ENCODE measurements at regions not wholly inside any gene's neighbourhood (a gene's known extent, or its start where the extent isn't known, plus 50 kb on each side); places are given as distances from the start of the nearest gene placed in this dataset.
"Not testable (repeated sequence)": the region's sequence is repeated elsewhere in the genome, so short reads cannot be mapped to it uniquely, and the experiment has no call there.

DNA sequence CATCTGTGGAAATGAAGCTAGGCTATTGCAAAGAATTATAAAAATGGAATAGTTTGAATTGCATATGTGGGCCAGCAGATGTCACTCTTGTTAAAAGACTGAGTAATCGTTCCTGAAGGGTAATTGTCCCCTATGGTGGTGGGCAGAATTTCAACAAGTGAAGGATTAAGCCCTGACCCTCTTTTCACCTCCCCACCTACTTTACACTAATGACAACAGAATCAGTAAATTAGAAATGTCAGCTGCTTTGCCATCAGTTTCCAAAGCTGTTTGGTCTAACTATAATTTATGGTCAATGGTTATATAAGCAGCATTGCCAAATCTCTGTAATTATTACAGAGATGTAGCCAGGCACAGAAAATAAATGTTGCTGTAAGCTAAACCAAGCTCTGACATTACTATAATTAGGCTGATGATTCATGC is 898.6 kb downstream of the AMY1C start:
- H3K27ac ChIP-seq = no peak overlapping the region
- TF ChIP-seq, protein P1, sequence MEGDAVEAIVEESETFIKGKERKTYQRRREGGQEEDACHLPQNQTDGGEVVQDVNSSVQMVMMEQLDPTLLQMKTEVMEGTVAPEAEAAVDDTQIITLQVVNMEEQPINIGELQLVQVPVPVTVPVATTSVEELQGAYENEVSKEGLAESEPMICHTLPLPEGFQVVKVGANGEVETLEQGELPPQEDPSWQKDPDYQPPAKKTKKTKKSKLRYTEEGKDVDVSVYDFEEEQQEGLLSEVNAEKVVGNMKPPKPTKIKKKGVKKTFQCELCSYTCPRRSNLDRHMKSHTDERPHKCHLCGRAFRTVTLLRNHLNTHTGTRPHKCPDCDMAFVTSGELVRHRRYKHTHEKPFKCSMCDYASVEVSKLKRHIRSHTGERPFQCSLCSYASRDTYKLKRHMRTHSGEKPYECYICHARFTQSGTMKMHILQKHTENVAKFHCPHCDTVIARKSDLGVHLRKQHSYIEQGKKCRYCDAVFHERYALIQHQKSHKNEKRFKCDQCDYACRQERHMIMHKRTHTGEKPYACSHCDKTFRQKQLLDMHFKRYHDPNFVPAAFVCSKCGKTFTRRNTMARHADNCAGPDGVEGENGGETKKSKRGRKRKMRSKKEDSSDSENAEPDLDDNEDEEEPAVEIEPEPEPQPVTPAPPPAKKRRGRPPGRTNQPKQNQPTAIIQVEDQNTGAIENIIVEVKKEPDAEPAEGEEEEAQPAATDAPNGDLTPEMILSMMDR (IDR thresholded peaks at IDR 0.05) = peak; percentile 83
- no peak for TF ChIP-seq ZFX (IDR thresholded peaks at IDR 0.05; ENCODE audit: borderline replicate concordance)

DNA sequence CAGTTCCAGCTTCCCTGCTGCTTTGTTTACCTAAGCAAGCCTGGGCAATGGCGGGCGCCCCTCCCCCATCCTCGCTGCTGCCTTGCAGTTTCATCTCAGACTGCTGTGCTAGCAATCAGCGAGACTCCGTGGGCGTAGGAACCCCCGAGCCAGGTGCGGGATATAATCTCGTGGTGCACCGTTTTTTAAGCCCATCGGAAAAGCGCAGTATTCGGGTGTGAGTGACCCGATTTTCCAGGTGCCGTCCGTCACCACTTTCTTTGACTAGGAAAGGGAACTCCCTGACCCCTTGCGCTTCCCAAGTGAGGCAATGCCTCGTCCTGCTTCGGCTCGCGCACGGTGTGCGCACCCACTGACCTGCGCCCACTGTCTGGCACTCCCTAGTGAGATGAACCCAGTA is 914.7 kb downstream of the AMY1C start:
- not testable (repeated sequence) for H3K27ac ChIP-seq

DNA sequence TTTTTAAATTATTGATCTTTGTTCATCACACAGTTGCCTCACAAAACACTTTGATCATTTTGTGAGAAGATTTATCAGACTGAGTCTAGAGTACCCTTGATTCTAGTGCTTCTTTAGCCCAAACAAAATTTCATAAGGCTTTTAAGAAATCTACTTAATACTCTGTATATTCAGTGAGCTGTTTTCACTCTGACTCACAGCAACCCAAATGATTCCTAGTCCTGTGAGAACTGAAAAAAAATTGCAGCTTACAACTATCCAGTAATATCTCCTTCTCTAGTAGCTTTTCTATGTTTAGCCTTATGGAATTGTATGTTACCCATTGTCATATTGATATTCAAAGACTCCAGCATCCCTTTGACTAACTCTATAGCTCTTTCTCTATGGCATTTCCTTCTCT is 915.6 kb downstream of the AMY1C start:
- TF ChIP-seq, protein P1 (IDR thresholded peaks at IDR 0.05) = no peak
- no peak for TF ChIP-seq ZFX (IDR thresholded peaks at IDR 0.05; ENCODE audit: borderline replicate concordance)
- H3K27ac ChIP-seq = no peak overlapping the region

DNA sequence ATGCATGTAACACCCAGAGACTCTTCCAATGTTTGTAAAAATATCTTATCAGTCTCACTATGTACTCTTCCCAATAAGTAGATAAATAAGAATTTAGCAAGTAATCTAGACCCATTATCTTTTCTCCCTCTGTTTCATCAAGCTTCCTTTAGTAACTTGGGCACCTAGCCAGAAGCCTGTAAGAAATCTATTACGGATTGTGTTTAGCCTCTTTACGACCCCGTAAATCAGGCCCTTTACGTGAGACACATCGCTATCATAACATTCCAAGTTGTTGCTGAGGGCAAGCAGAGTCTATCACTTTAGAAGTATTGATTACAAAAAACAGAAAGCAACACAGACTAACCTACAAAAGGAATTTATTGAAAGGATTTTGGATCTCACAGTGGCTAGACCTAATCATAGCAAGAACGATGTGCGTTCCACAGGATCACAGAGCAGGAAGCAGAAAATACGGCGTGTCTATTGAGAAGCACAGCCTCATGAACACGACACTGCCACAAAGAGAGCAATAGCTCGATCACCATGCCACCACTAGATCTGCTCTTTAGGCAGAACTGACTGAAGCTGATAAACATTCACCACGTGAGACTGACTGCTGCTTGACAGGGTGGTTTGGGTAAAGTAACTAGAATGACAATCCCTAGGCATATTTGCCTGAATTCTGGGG is 922.1 kb downstream of the AMY1C start:
- H3K27ac ChIP-seq = peak overlapping the region; percentile 56
- TF ChIP-seq, protein P1 (IDR thresholded peaks at IDR 0.05) = no peak
- no peak for TF ChIP-seq ZFX (IDR thresholded peaks at IDR 0.05; ENCODE audit: borderline replicate concordance)

DNA sequence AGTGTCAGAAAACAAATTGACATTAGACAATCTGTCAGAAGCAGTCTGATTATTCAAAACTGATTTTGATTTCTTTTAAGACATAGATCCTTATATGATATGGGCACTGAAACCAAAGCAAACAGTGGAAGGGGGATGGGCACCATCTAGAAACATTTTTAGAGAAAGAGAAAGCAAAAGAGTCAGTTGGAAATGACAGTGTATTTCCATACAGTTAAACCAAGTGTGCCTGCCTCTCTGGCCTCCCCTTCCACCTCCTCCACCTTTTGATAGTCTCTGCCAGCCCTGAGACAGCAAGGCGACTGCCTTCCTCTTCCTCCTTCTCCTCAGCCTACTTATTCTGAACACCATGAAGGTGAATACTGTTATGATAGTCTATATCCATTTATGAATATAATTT is 949.7 kb downstream of the AMY1C start:
- TF ChIP-seq, protein P1 (IDR thresholded peaks at IDR 0.05) = no peak
- no peak for TF ChIP-seq ZFX (IDR thresholded peaks at IDR 0.05; ENCODE audit: borderline replicate concordance)
- H3K27ac ChIP-seq = no peak overlapping the region

DNA sequence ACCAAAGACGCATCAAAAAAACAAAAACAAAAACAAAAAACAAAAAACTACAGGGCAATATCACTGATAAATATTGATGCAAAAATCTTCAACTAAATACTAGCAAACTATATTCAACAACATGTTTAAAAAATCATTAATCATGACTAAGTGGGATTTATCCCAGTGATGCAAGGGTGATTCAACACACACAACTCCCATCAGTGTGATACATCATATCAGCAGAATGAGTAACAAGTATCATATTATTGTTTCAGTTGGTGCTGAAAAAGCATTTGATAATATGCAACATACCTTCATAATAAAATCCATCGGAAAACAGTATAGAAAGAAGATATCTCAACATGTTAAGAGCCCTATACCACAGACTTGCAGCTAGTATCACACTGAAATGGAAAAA is 953.0 kb downstream of the AMY1C start:
- no peak overlapping the region for H3K27ac ChIP-seq
- TF ChIP-seq, protein P1 (IDR thresholded peaks at IDR 0.05) = no peak
- TF ChIP-seq ZFX (IDR thresholded peaks at IDR 0.05; ENCODE audit: borderline replicate concordance) = no peak

DNA sequence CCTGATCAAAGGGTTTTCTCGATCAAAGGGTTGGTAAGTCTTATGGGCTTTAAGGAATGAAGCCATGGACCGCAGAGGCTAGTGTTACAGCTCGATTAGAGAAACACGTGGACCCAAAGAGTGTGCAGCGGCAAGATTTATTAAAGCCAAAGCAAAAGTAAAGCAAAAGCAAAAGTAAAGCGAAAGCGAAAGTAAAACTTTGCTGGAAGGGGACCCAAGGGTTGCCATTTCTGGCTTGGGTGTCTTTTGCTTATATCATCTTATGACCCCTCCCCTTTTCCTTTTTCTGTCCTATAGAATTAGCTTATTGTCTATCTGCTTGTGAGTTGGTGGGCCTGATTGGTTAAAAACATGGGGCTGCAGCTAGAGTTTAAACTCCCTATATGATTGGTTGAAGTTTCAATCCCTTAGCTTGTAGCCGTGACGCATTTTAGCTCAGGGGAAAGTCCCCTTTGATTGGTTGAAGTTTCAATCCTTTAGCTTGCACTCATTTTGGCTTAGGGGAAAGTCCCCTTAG is 957.0 kb downstream of the AMY1C start:
- no peak for TF ChIP-seq ZFX (IDR thresholded peaks at IDR 0.05; ENCODE audit: borderline replicate concordance)
- TF ChIP-seq, protein P1 (IDR thresholded peaks at IDR 0.05) = no peak
- no peak overlapping the region for H3K27ac ChIP-seq

DNA sequence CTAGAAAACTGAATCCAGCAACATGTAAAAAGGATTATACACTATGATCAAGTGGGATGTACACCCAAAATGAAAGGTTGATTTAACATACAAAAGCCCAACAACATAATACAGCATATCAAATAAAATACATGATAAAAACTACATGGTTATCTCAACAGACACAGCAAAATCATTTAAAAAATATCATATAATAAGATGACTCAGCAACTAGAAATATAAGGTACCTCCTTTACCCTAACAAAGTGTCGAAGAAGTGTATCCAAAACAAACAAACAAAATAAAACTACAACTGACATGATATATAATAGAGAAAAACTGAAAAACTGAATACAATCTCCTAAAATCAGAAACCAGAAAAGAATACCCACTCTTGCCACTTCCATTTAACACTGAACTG is 969.1 kb downstream of the AMY1C start:
- no peak overlapping the region for H3K27ac ChIP-seq
- no peak for TF ChIP-seq ZFX (IDR thresholded peaks at IDR 0.05; ENCODE audit: borderline replicate concordance)
- TF ChIP-seq, protein P1 (IDR thresholded peaks at IDR 0.05) = no peak
